Fibroblast of mammary gland (primary cell): ENCODE measurements at regions not wholly inside any gene's neighbourhood (a gene's known extent, or its start where the extent isn't known, plus 50 kb on each side); places are given as distances from the start of the nearest gene placed in this dataset.

ENCODE experiments used
- DNase-seq: peaks from one replicate; pipeline ENCODE4 v3.0.0-alpha.2; 2010; ENCODE audit warnings: low read depth
- H3K4me3 ChIP-seq: 2 replicates; pipeline ENCODE4 v1.5.1; 2011; ENCODE audit warnings: low read depth, mild to moderate bottlenecking, low read length, moderate library complexity; ENCODE audit not compliant: control insufficient read depth
- TF ChIP-seq, protein P1 (sequence below): conservative IDR thresholded peaks from 2 replicates; pipeline ENCODE4 v1.5.1; 2011; ENCODE audit warnings: low read depth, low read length, inconsistent platforms; ENCODE audit not compliant: control insufficient read depth, insufficient read depth

DNA sequence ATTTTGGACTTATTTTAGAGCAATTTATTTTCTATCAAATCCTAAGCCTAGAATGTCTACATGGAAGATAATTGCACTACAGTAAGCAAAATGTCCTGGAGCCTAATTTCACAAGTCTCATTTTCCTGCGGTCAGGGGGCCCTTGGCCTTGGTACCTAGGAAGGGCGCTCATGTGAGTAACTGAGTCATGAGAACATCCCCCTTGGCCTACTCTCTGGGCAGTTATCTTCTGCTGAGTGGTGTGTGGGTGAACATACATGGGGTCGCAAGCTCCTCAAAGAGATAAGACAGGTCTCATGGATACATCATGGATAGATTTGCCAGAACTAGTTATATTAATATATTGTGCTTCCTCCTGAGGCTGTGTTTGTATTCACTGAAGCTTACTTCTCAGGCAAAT, 211.2 kb upstream of the MARCKS start:
- no peak for DNase-seq
- H3K4me3 ChIP-seq: no peak overlapping the region
- TF ChIP-seq, protein P1, sequence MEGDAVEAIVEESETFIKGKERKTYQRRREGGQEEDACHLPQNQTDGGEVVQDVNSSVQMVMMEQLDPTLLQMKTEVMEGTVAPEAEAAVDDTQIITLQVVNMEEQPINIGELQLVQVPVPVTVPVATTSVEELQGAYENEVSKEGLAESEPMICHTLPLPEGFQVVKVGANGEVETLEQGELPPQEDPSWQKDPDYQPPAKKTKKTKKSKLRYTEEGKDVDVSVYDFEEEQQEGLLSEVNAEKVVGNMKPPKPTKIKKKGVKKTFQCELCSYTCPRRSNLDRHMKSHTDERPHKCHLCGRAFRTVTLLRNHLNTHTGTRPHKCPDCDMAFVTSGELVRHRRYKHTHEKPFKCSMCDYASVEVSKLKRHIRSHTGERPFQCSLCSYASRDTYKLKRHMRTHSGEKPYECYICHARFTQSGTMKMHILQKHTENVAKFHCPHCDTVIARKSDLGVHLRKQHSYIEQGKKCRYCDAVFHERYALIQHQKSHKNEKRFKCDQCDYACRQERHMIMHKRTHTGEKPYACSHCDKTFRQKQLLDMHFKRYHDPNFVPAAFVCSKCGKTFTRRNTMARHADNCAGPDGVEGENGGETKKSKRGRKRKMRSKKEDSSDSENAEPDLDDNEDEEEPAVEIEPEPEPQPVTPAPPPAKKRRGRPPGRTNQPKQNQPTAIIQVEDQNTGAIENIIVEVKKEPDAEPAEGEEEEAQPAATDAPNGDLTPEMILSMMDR: no peak

DNA sequence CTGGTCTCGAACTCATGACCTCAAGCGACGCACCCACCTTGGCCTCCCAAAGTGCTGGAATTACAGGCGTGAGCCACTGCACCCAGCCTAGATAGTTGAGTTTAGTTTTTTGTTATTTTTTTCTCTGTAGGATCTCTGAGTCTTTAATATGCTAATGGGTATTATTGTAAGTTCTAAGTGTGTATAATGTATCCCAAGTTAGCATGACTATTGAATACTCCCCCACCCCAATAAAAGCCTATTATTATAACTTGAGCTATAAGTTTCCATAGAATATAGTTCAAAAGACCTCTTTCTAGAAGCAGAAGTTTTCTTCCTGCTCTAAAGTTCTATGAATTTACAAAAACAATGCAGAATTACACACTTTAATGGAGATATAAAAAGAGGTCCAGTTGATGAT, 210.4 kb upstream of the MARCKS start:
- no peak overlapping the region for H3K4me3 ChIP-seq
- DNase-seq: no peak
- TF ChIP-seq, protein P1: no peak

DNA sequence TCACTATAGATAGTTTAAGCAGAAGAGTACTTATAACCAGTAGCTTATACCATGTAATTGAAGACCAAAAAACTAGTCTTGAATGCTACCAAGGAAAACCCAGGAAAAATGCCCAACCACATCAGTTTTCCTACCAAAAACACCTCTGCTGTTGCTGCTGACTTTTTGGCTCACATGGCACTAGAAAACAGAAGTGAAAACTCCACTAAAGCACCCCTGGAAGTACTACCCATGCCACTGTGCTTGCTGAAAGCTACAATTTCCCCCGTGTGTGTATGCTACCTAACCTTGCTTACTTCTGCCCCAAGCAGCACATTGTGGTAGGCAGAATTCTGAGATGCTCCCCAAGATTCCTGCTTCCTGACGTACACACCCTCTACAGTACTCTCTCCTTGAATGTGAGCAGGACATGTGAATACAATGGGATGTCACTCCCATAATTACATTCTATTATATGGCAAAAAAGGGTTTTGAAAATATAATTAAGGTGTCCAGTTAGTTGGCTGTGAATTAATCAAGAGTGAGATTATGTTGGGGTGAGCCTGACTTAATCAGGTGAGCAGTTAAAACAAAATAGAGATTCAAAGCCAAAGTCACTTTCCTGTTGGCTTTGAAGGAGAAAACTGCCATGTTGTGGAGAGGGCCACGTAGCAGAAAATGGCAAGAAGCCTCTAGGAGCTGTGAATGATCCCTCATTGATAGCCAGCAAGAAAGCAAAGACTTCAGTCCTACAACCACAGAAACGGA, 209.8 kb upstream of the MARCKS start:
- H3K4me3 ChIP-seq: no peak overlapping the region
- TF ChIP-seq, protein P1: no peak
- no peak for DNase-seq

DNA sequence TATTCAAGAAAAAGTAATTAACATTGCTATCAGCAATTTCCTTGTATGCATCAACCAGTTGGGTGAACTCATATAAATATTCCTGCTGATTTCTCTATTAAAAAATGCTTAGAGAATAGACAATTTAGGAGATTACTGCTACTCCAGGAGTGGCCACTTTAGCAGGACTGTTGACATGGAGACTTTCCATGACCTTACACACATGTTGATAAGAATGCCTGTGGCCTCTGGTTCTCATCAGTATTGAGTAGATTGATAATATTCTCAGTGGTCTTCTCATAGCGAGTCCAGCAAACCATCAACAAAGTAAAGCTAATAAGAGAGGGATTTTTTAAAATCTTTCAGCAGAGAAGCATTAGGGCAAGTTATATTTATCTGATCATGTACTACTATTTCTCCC, 208.4 kb upstream of the MARCKS start:
- TF ChIP-seq, protein P1: no peak
- H3K4me3 ChIP-seq: no peak overlapping the region
- DNase-seq: no peak

DNA sequence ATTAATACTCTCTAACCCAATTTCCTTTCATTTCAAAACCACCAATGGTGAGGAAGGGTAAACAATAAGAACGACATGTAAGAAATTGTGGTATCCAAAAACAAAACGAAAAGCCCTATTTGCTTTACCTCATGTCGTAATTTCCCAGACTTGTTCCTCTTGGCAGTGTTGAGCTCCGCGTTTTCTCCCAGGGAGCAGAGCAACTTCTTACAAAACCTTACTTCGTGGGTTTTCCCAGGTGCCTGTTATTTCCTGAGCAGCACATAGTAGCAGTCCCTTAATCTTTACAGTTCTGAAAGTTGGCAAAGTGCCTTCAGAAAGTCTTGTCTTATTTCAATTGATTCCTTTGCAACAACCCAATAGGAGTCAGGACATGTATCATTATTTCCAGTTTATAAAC, 207.9 kb upstream of the MARCKS start:
- no peak overlapping the region for H3K4me3 ChIP-seq
- TF ChIP-seq, protein P1: no peak
- no peak for DNase-seq

DNA sequence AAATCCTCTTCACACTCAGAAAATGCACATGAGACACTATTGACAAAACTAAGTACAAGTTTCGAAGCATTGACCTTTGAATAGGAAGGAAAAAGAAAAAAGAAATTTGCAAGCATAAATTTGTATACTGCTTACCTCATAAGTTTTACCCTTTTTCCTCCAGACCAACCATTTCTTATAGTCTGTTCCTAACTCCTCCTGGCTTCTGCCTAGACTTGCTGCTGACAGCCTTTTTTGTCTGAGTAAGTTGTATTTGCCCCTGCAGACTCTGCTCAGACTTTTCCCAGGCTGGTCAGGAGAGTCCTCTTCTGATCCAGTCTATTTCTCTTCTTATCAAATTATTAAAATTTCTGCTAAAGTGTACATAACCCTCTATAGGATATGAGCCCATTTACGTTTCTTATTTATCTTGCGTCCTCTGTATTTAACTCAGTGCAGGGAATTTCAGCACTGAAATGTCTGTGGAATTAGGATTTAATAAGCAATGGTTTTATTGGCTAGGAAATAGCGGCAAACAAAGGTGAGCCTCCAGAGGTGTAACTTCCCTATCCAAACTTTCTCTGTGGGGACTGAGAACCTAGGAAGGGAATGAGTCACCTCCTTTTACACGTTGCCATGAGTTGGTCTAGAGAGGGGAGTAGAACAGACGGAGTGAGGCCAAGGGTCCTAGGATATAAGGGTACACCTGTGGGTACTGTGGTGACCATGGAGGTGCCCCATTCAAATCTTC, 207.1 kb upstream of the MARCKS start:
- DNase-seq: no peak
- TF ChIP-seq, protein P1: no peak
- H3K4me3 ChIP-seq: no peak overlapping the region
